ENCODE measurements at regions not wholly inside any gene's neighbourhood (a gene's known extent, or its start where the extent isn't known, plus 50 kb on each side); places are given as distances from the start of the nearest gene placed in this dataset.

DNA sequence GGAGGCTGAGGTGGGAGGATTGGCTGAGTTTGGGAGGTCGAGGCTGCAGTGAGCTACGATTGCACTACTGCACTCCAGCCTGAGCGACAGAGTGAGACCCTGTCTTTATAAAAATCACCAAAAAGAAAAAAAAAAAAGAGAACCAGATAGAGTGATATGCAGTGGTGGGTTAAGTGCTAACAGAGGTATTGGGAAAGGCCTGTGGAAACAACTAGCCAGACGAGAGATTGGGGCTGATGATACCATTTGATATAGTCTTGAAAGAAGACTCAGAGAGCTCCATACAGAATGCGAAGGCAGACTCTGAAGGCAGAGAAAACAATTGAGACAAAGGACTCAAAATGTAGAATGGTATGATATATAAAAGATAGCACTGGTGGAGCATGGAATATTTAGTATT lies 134.1 kb downstream of the CDC42EP3 start:
- no peaks in the 10 kb centered on the region for H3K36me3 ChIP-seq (ENCODE audit: insufficient read depth, low read length)
- TF ChIP-seq MXI1 (conservative IDR thresholded peaks at IDR 0.05; ENCODE audit: poor library complexity, severe bottlenecking): no peak
- TF ChIP-seq EP300 (conservative IDR thresholded peaks at IDR 0.05; ENCODE audit: poor library complexity, severe bottlenecking): no peak
- TF ChIP-seq EZH2 (IDR thresholded peaks at IDR 0.05; ENCODE audit: borderline replicate concordance, insufficient read depth, low read length, poor library complexity, severe bottlenecking): no peak
- no peak for TF ChIP-seq CTCF (IDR thresholded peaks at IDR 0.05; ENCODE audit: poor library complexity, severe bottlenecking)
- no peak for TF ChIP-seq TAF1 (IDR thresholded peaks at IDR 0.05; ENCODE audit: low read depth)
- no peak for TF ChIP-seq RAD21 (conservative IDR thresholded peaks at IDR 0.05)
- TF ChIP-seq POLR2AphosphoS5 (IDR thresholded peaks at IDR 0.05): no peak
- TF ChIP-seq REST (IDR thresholded peaks at IDR 0.05; ENCODE audit: borderline replicate concordance): no peak
- TF ChIP-seq SMC3 (conservative IDR thresholded peaks at IDR 0.05; ENCODE audit: poor library complexity): no peak
- no peak overlapping the region for H2AFZ ChIP-seq (ENCODE audit: low read depth, low read length)
- no peaks in the 10 kb centered on the region for H3K27me3 ChIP-seq (ENCODE audit: insufficient read depth, low read depth, low read length)
- H3F3A ChIP-seq (ENCODE audit: insufficient read depth, low read length, poor library complexity, severe bottlenecking): no peaks in the 10 kb centered on the region
- H3K9me2 ChIP-seq (ENCODE audit: insufficient read depth, low read length): no peaks in the 10 kb centered on the region
- H3K4me2 ChIP-seq (ENCODE audit: low read length): no peak overlapping the region
- H3K9me3 ChIP-seq (ENCODE audit: low read length): no peaks in the 10 kb centered on the region
- no peaks in the 10 kb centered on the region for H4K20me1 ChIP-seq (ENCODE audit: insufficient read depth)
- H3K79me2 ChIP-seq (replicated peaks; ENCODE audit: insufficient read depth, low read length): no peaks in the 10 kb centered on the region
- H3K27ac ChIP-seq (ENCODE audit: low read length): no peak overlapping the region
- H3K9ac ChIP-seq (ENCODE audit: low read length): no peak overlapping the region
- H3K4me3 ChIP-seq (ENCODE audit: low read length): no peak overlapping the region

- no peak overlapping the region for H3K9ac ChIP-seq (ENCODE audit: low read length)
- no peaks in the 10 kb centered on the region for H3K36me3 ChIP-seq (ENCODE audit: insufficient read depth, low read length)
- no peaks in the 10 kb centered on the region for H3K9me2 ChIP-seq (ENCODE audit: insufficient read depth, low read length)
- H3K9me3 ChIP-seq (ENCODE audit: low read length): no peaks in the 10 kb centered on the region
- no peak overlapping the region for H3K4me3 ChIP-seq (ENCODE audit: low read length)
- no peaks in the 10 kb centered on the region for H3F3A ChIP-seq (ENCODE audit: insufficient read depth, low read length, poor library complexity, severe bottlenecking)
- H4K20me1 ChIP-seq (ENCODE audit: insufficient read depth): no peaks in the 10 kb centered on the region
- no peak overlapping the region for H3K27ac ChIP-seq (ENCODE audit: low read length)
- no peaks in the 10 kb centered on the region for H3K27me3 ChIP-seq (ENCODE audit: insufficient read depth, low read depth, low read length)
- no peak overlapping the region for H3K4me2 ChIP-seq (ENCODE audit: low read length)
- TF ChIP-seq SMC3 (conservative IDR thresholded peaks at IDR 0.05; ENCODE audit: poor library complexity) (no peak), REST (IDR thresholded peaks at IDR 0.05; ENCODE audit: borderline replicate concordance) (no peak), RAD21 (conservative IDR thresholded peaks at IDR 0.05) (no peak), EZH2 (IDR thresholded peaks at IDR 0.05; ENCODE audit: borderline replicate concordance, insufficient read depth, low read length, poor library complexity, severe bottlenecking) (no peak), MXI1 (conservative IDR thresholded peaks at IDR 0.05; ENCODE audit: poor library complexity, severe bottlenecking) (no peak), POLR2AphosphoS5 (IDR thresholded peaks at IDR 0.05) (no peak), TAF1 (IDR thresholded peaks at IDR 0.05; ENCODE audit: low read depth) (no peak), CTCF (IDR thresholded peaks at IDR 0.05; ENCODE audit: poor library complexity, severe bottlenecking) (no peak), EP300 (conservative IDR thresholded peaks at IDR 0.05; ENCODE audit: poor library complexity, severe bottlenecking) (no peak)
- H3K79me2 ChIP-seq (replicated peaks; ENCODE audit: insufficient read depth, low read length): no peaks in the 10 kb centered on the region
- no peak overlapping the region for H2AFZ ChIP-seq (ENCODE audit: low read depth, low read length)
Observed at GRCh38 chr2:37541516-37541915, 129.9 kb downstream of the CDC42EP3 start.
